SK-N-DZ (cell line): ENCODE measurements at regions not wholly inside any gene's neighbourhood (a gene's known extent, or its start where the extent isn't known, plus 50 kb on each side); places are given as distances from the start of the nearest gene placed in this dataset.
A peak's percentile ranks its signal among the peaks of the same experiment; 100 is the strongest.
"Not testable (repeated sequence)": the region's sequence is repeated elsewhere in the genome, so short reads cannot be mapped to it uniquely, and the experiment has no call there.

ENCODE experiments used
- DNase-seq: peaks from one replicate; pipeline ENCODE4 v3.0.0-alpha.2; 2015; ENCODE audit warnings: low spot score

DNA sequence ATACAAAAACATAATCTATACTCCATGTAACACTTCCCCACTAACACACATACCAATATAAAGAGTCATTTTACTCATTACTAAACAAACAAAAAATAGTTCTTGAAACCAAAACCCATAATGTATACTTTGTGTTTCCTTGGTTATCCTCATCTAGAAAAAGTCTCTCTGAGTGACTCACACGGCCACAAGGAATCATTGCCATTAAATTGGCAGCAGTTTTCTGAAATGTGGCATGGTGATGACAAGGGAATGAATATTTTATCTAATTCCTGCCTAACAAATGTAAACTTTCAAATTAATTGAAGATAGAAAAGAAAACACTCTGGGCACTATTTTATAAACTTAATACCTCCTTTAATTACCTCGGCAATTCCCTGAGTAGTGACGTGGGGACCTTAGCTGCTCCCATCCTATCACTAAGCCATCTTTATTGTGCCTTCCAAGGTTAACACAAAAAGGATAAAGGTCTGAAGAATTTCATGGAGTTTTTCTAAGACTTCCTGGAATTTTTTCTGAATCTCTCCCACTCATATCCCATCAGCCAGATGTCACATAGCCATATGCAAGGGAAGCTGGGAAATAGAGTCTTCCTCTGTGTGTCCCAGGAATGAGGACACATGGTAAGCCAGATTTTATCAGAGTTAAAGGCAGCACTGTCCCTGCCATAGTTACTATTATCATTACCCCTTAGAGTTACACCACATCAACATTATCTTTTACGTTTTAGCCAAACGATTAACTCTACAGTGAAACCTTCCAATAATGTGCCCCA is 857.2 kb upstream of the TENM4 start:
- DNase-seq = no peak

GRCh38 chr11:80293293-80293692 is 852.5 kb upstream of the TENM4 start:
- no peak for DNase-seq

DNA sequence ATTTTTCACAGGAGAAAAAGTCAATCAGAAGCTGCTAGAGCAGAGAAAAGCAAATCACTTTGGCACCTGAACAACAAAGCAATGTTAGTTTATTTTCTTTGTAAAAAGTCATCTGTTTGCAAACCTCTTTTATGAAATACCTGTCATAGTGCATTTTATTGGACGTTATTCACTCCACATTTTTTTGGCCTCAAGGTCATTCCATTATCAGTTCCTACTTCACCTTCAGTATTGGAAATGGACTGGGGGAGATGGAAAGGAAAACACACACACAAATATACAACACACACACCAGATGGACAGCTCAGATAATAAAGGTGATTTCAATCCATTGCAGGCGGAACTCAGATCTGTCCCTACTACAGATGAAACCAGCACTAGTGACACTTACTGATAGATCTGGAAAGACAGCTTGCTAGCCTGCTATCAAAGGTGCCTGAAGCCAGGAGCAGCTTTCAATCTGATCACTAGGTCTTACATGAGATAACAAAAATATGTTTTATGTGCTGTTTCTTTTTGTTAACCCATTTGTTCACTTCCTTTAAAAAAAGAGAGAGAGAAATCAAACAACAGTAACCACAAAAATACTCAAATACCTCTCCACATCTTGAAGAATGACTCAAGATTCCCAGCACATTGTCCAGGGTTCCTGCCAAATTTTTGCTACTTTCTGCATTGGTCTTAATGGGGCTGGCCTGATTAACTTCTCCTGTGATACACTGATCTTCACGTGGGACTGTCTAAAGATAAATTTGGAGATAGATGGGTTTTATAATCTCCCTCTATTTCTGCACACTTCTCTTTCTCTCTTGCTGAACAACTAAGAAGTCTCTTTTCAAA is 844.3 kb upstream of the TENM4 start:
- DNase-seq = peak; percentile 33

GRCh38 chr11:80282643-80283042 is 841.8 kb upstream of the TENM4 start:
- DNase-seq = no peak

DNA sequence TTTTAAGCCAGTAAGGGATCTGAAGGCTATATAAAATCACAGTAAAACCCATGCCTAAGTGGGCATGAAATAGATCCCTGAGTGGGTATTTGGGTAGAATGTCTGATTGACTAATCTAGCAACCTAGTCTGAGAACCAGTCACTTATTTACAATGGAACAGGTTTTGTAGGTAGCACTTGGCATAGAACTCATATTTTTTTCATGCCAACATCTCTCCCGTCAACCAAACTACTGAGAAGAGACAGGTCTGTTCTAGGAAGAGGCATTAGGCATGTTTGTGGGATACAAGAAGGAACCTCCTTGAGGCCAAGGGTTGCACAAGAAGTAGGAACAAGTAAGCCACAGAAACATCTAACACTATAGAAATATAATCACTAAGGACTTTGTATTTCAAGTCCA is 840.4 kb upstream of the TENM4 start:
- DNase-seq = no peak

DNA sequence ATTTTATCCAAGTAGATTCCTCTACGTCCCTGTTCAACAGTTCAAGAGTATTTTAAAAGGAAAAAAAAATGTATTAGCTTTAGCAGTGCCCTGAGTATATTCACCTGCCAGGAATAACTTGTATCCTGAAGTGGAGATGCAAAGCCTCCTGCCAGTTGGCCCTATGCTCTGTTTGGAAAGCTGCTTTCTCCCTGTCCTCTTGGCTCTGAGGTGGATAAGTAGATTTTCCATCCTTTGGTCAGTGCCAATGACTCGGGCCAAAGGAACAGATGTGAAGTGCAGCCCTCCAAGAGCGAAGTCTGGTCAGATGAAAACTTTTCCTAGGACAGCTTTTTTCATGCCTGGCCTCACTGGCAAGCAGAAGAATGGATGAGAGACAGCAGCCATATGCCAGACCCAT is 839.9 kb upstream of the TENM4 start:
- no peak for DNase-seq

DNA sequence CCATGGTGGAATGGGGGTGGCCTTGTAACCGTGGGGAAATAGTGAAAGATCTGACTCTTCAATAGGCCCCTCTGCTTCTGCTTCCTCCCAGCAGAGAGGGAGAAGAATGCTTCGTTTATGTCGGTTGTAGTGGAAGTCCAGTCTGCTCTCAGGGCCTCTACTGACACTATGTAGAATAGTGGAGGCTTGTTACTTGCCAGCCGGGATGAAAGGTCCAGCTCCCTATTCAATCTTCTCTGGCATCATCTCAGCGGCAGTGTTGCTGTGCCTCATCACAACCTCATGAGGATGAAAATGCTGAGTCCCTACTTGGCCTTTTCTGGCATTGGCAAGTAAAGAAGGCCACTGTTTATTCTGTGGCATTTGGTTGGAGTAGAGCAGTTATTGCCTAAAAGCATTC is 820.9 kb upstream of the TENM4 start:
- no peak for DNase-seq

DNA sequence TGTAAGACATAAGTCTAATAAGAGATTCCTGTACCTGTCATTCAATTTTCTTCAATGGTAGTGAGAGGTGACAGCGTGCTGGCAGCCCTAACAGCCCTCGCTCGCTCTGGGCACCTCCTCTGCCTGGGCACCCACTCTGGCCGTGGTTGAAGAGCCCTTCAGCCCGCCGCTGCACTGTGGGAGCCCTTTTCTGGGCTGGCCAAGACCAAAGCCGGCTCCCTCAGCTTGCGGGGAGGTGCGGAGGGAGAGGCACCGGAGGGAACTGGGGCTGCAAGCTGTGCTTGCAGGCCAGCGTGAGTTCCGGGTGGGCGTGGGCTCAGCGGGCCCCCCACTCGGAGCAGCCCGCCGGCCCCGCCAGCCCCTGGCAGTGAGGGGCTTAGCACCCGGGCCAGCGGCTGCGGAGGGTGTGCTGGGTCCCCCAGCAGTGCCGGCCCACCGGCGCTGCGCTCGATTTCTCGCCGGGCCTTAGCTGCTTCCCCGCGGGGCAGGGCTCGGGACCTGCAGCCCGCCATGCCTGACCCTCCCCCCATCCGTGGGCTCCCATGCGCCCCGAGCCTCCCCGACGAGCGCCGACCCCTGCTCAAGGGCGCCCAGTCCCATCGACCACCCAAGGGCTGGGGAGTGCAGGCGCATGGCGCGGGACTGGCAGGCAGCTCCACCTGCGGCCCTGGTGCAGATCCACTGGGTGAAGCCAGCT is 816.6 kb upstream of the TENM4 start:
- DNase-seq = not testable (repeated sequence)

DNA sequence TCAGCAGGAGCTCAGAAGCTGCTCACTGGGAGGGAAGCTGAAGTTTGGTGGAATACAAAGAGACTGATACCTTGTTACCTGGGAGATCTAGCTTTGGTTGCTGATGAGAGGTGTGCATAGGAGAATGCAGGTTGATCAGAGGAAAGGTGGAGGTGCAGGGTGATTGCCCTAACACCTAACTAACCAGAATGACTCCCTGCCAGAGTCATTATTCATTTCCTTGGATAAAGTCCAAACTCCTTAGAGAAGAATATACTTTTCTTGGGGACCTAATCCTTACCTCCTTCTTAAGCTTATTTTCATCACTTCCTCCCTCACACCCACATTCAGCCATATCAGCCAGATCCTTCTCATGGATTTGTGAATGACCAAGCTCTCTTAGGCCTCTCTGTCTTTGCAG is 814.2 kb upstream of the TENM4 start:
- DNase-seq = no peak

DNA sequence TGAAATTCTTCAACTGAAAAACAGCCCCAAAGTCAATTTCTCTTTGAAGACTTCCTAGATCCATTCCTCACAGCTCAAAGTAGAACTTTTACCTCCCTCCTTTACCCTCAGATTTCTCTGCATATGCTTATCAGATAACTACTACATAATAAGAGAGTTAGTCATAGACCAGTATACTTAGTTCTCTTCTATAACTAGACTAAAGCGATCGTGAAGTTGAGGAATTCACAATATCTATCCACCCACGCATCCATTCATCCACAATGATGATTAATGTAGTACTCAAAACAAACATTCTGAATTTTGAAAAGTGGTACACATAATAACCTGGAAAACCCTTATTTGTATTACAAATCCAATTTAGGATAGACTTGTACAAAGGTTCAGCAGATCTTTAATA is 800.9 kb upstream of the TENM4 start:
- no peak for DNase-seq

DNA sequence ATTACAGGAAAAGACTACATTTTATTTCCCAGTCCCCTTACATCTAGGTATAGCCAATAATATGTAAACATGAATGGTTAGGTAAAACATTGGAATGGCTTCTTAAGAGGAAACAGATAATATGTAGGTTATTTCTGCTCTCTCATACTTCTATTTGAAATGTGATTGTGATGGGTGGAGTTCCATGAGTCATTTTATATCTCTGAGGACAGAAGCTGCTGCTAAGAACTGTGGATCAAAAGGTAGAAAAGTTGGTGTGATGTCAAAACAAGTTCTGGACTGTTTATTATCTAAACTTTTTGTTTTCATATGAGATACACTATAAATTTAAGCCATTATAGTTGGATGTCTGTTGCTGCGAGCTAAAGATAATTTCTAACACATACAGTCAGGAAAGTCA is 799.4 kb upstream of the TENM4 start:
- DNase-seq = no peak

- no peak for DNase-seq
Observed at GRCh38 chr11:80239217-80239616, 798.4 kb upstream of the TENM4 start.

- DNase-seq = no peak
Observed at GRCh38 chr11:80227915-80228314, 787.1 kb upstream of the TENM4 start.

- no peak for DNase-seq
Observed at GRCh38 chr11:80214413-80214812, 773.6 kb upstream of the TENM4 start.

DNA sequence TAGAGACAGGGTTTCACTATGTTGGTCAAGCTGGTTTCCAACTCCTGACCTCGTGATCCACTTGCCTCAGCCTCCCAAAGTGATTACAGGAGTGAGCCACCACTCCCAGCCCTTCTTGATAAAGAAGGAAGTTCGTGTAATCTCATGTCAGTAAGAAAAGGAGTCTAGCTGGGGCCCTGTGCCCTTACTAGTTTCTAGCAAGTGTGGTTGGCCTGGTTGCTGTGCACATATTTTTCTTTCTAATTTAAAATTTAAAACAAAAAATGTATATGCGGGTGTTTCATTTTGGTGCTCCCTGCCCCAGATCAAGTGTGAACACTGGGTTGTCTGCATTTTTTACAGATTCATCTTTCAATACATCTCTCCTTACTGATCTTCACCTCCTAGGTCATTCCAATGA is 770.8 kb upstream of the TENM4 start:
- DNase-seq = no peak

DNA sequence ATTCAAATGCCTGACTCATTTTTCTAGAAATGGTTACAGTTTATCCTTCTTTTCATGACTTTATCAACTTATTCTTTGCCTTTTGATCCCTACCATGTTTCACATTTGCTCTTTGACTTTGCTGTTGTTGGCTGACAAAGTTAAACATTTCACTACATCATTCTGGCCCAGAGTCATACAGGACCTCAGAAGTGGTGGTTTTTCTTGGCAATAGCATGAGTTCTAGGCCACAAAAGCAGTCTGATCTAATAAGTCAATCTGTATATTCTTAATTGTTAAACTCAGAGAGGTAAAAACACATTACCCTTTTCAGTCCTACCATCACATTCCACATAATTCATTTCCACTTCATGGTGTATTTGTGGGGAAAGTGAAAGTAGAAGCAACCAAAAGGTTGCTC is 763.2 kb upstream of the TENM4 start:
- DNase-seq = no peak

- DNase-seq = no peak
Observed at GRCh38 chr11:80196932-80197554, 756.2 kb upstream of the TENM4 start.

DNA sequence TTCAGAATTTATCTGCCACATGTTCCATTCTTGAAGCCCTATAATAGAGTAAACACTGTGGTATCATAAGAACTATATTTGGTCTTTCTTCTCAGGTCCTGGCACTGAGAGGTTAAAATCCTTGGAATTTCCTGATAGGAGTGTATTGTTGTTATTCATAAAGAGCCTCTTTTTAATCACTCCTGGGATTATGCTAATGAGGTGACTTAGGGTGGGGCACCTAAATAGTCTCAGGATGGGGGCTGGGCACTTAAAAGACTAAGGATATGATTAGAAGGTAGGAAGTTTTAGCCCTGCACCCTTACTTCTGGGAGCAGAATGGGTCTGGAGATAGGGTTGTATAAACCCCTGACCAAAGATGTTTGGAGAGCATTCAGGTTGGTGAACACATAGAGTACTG is 755.2 kb upstream of the TENM4 start:
- DNase-seq = no peak

GRCh38 chr11:80194625-80195024 is 753.8 kb upstream of the TENM4 start:
- DNase-seq = peak; percentile 57

DNA sequence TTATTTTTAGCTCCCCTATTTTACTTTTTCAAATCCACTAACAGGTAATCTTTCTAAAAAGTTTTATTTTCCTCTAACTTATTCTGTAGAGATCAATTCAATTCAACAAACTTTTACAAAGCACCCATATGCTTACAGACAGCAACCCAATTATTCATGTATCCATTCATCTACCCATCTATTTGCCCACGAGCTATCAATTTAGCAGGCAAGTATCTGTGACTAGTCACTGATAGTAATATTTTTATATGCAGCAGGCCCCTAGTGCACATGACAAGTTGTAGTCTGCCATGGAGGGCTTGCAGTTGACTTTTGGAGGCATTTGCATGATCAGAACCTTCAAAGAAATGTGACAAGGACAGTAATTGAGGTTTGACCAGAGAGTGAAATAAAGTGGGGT is 753.2 kb upstream of the TENM4 start:
- DNase-seq = no peak

GRCh38 chr11:80188076-80188627 is 747.3 kb upstream of the TENM4 start:
- DNase-seq = no peak

- DNase-seq = no peak
Observed at GRCh38 chr11:80186692-80187091, 745.9 kb upstream of the TENM4 start.
